Left ventricle myocardium inferior (tissue), 1 donor: ENCODE measurements at regions not wholly inside any gene's neighbourhood (a gene's known extent, or its start where the extent isn't known, plus 50 kb on each side); places are given as distances from the start of the nearest gene placed in this dataset.

Source experiments
- DNase-seq: peaks from one replicate; pipeline ENCODE4 v3.0.0-alpha.2; 2020
- H3K27ac ChIP-seq: fragments of 200-600 bp; replicated peaks from 2 replicates; pipeline ENCODE4 v1.8.0; 2021
- H3K27me3 ChIP-seq: fragments of 200-600 bp; 2 replicates; pipeline ENCODE4 v1.8.0; 2021; ENCODE audit warnings: low read depth
- H3K36me3 ChIP-seq: fragments of 200-600 bp; 2 replicates; pipeline ENCODE4 v1.8.0; 2021
- H3K4me1 ChIP-seq: fragments of 200-600 bp; 2 replicates; pipeline ENCODE4 v1.8.0; 2021
- H3K4me3 ChIP-seq: fragments of 200-600 bp; 2 replicates; pipeline ENCODE4 v1.8.0; 2021; ENCODE audit warnings: mild to moderate bottlenecking, moderate library complexity
- H3K9me3 ChIP-seq: fragments of 200-600 bp; replicated peaks from 2 replicates; pipeline ENCODE4 v1.8.0; 2021
- intact Hi-C: fragments of 100-400 bp; cut with micrococcal nuclease; formaldehyde crosslinking; loops from one replicate; pipeline ENCODE4 v1.11.0; 2022
- TF ChIP-seq, protein P1 (sequence below): fragments of 200-600 bp; IDR thresholded peaks from 2 replicates; pipeline ENCODE4 v1.8.0; 2021; ENCODE audit warnings: antibody characterized with exemption, mild to moderate bottlenecking, borderline replicate concordance
- donor health status: DM: no; HTN: yes; CAD: no; lungs with severe emphysema.

DNA sequence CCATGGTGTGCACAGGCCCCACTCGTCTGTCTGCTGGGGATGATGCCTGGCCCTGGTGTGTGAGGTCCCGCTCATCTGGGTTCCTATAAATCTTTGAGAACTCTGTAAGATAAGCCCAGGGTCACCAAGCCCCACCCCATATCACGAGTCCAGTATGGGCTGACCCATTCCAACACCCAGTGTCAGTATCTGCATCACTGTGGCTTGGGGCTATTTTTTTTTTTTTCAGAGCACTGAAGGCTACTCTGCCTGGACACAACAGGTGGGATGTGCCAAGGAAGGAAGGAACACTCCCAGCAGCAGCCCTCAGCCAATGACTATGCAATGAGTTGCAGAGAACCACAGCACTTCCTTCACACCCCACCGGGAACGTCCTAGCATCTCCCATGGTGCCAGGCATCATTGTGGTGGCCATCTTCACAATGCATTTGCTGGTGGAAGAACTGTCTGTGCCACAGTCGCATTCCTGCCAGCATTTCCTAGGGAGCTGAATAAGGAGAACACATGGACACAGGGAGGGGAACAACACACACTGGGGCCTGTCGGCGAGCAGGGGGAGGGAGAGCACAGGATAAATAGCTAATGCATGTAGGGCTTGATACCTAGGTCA is 83.1 kb upstream of the TSHZ3 start:
- Histone ChIP-seq H3K27ac (no peak overlapping the region), H3K27me3 (peaks cover 45% of the 10 kb centered on the region), H3K4me3 (no peak overlapping the region), H3K36me3 (no peaks in the 10 kb centered on the region), H3K4me1 (no peaks in the 10 kb centered on the region), H3K9me3 (peaks cover 16% of the 10 kb centered on the region)
- no peak for DNase-seq
- TF ChIP-seq, protein P1, sequence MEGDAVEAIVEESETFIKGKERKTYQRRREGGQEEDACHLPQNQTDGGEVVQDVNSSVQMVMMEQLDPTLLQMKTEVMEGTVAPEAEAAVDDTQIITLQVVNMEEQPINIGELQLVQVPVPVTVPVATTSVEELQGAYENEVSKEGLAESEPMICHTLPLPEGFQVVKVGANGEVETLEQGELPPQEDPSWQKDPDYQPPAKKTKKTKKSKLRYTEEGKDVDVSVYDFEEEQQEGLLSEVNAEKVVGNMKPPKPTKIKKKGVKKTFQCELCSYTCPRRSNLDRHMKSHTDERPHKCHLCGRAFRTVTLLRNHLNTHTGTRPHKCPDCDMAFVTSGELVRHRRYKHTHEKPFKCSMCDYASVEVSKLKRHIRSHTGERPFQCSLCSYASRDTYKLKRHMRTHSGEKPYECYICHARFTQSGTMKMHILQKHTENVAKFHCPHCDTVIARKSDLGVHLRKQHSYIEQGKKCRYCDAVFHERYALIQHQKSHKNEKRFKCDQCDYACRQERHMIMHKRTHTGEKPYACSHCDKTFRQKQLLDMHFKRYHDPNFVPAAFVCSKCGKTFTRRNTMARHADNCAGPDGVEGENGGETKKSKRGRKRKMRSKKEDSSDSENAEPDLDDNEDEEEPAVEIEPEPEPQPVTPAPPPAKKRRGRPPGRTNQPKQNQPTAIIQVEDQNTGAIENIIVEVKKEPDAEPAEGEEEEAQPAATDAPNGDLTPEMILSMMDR = no peak
- intact Hi-C loops = no loop called here

DNA sequence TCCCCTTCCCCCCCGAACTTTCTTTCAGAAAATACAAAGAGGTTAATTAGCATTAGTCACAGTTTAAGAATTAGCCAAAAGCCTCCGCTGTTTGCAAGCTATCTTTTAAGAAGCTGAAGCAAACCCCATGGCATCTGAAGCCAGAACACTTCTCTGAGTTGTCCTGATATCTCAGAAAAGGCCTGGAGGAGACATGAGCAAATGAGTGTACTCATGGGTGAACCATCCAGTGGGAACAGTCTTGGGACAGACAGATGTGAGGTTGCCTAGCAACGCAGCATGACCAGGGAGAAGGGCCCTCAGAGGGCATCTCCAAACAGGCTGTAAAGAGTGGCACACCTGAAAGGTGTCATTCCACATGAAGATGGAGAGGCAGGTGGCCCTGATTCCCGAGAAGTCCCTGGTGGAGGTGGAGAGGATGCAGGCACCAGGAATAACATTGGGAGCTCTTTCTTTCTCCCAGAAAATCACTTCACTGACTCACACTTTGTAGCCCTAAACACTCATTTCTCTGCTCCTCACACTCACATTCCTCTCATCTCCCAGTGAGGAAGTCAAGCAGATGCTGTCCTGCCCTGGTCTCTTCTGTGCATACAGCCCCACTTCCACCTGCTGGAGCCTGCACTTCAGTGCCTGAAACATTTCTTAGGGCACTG is 87.0 kb upstream of the TSHZ3 start:
- Histone ChIP-seq H3K27ac (no peak overlapping the region), H3K4me1 (no peaks in the 10 kb centered on the region), H3K9me3 (peaks cover 16% of the 10 kb centered on the region), H3K4me3 (no peak overlapping the region), H3K27me3 (peaks cover 51% of the 10 kb centered on the region), H3K36me3 (no peaks in the 10 kb centered on the region)
- DNase-seq = no peak
- intact Hi-C loops = no loop called here
- TF ChIP-seq, protein P1 = no peak

DNA sequence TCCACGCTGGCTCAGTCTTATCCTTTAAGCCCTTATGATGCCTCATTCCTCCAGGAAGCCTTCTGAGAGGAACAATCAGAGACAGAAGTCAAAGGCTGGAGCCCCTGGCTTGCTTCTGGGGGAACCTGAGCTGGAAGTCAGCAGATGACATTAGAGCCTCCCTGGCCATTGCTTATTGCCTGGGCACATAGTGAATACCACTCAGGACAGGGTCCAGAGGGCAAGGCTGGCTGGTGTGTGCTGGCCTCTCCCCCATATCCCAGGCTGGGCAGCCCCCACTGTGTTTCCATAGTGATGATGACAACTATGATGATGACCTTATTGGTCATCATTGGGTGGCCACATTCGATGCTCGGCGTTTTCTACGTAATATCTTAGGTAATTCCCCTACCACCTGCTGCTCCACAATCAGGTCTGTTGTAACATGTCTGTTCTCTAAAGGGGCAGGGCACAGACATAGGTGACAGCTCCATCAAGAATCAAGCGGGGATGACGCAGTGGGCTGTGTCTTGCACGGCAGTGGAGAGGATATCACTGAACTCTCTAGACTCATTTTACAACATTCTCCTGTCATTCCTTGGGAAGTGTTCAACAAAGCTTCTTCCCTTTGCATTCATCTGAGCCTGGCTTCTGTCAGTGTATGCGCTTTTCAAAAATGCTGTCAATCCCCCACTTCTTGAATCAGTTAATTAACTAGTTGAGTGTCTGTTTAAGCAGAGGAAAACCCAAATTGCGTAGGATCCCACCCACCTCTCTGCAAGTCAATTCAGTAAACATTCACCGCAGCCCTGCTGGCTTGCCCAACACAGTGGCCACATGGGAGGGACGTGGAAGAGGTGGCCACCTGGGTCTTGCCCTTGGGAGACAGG is 89.4 kb upstream of the TSHZ3 start:
- Histone ChIP-seq H3K9me3 (peaks cover 16% of the 10 kb centered on the region), H3K4me3 (no peak overlapping the region), H3K27ac (no peak overlapping the region), H3K27me3 (peaks cover 41% of the 10 kb centered on the region), H3K4me1 (no peaks in the 10 kb centered on the region), H3K36me3 (no peaks in the 10 kb centered on the region)
- DNase-seq = no peak
- TF ChIP-seq, protein P1 = no peak
- intact Hi-C loops = no loop called here

DNA sequence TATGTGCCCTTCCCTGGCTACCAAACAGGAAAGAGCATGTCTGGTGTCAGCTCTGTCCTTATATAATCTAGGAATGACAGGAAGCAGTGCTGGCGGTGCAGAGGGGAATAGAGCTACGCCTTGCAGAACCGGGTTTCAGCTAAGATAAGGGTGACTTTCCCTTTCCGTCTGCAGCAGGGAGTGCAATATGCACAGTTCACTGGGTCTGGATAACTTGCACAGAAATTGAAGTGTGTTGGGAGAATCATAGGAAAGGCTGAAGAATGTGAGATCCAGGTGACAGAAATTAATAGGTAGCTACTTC is 90.0 kb upstream of the TSHZ3 start:
- Histone ChIP-seq H3K4me3 (no peak overlapping the region), H3K36me3 (no peaks in the 10 kb centered on the region), H3K27ac (no peak overlapping the region), H3K4me1 (no peaks in the 10 kb centered on the region), H3K27me3 (peaks cover 39% of the 10 kb centered on the region), H3K9me3 (peaks cover 15% of the 10 kb centered on the region)
- intact Hi-C loops = no loop called here
- DNase-seq = no peak
- TF ChIP-seq, protein P1 = no peak

DNA sequence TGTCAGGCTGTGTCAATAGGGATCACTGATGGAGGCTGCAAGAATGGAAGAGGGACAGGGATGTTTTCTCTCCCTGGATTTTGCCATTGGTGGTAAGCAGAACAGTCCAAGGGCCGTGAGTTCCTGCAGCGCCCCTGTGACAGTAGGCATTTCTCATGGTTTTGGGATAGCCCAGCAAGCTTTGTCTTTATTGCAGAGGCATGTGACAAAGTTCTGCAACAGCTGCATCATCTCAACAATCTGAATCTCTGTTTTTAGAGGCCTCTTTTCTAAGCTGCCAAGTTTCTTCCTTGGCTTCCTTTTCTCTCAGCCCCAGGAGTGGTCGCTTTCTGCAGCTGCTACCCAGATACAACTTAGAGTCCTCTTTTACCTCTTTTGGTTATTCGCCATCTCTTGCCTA is 95.7 kb upstream of the TSHZ3 start:
- H3K4me1 ChIP-seq = no peaks in the 10 kb centered on the region
- TF ChIP-seq, protein P1 = no peak
- H3K27ac ChIP-seq = no peak overlapping the region
- H3K36me3 ChIP-seq = no peaks in the 10 kb centered on the region
- peaks cover 6% of the 10 kb centered on the region for H3K27me3 ChIP-seq
- no peak overlapping the region for H3K4me3 ChIP-seq
- intact Hi-C loops = no loop called here
- peaks cover 15% of the 10 kb centered on the region for H3K9me3 ChIP-seq
- no peak for DNase-seq
